ENCODE measurements at regions not wholly inside any gene's neighbourhood (a gene's known extent, or its start where the extent isn't known, plus 50 kb on each side); places are given as distances from the start of the nearest gene placed in this dataset.

DNA sequence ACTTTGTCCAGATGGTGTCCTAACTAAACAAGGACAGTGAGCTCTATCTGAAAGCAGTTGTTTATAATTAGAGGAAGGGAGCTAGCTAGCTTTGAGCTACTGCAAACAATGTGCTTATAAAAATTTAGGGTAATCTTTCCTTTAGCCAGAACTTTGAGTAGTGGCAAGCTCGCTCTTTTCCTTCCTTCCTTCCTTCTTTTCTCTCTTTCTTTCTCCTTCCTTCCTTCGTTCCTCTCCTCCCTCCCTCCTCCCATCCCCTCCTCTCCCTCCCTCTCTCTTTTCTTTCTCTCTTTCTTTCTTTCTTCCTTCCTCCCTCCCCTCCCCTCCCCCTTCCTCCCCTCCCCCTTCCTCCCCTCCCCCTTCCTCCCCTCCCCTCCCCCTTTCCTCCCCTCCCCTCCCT is 520.1 kb downstream of the INHBA start:
- CTCF ChIA-PET: interaction anchor here (1.1 kb wide), 1 partner anchor 11 kb away, joined by 3 read pairs; no protein-coding TSS in a partner anchor
- POLR2A ChIA-PET: no interaction called here

DNA sequence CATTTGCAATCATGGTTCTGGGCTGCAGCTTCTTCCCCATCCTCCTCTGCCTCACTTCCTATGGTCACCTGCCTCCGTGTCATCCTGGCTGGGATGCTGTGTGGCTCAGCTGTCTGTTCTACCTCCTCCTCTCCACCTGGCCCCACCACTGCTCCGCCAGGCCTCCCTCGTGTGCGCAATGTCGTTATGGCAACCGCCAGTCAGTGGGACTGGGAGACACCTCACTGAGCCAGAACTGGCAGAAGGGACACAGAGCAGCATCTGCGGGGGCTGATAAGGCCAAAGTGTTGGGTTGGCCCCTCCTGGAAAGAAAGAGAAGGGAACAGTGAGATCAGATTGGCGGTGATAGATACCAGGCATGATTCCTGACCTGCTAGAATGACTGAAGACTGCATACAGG is 527.5 kb downstream of the INHBA start:
- H2AFZ ChIP-seq (ENCODE audit: low read depth): no peak overlapping the region
- H3K36me3 ChIP-seq (replicated peaks in 1 of 2; ENCODE audit: control insufficient read depth in 1 of 2, insufficient read depth in 2 of 2, low read length in 1 of 2): no peaks in the 10 kb centered on the region
- TF ChIP-seq MAX (IDR thresholded peaks at IDR 0.05; ENCODE audit: low read depth) (no peak), FOXJ3 (CRISPR knock-in tag; IDR thresholded peaks at IDR 0.05) (no peak), YY1 (IDR thresholded peaks at IDR 0.05; ENCODE audit: low read depth) (no peak), IRF3 (IDR thresholded peaks at IDR 0.05; ENCODE audit: low read depth, low read length) (no peak), EP300 (IDR thresholded peaks at IDR 0.05; ENCODE audit: borderline replicate concordance in 1 of 2, low read depth in 1 of 2, low read length in 1 of 2) (no peak)
- no peaks in the 10 kb centered on the region for H3K9me3 ChIP-seq
- H3K9me2 ChIP-seq: no peaks in the 10 kb centered on the region
- no peak overlapping the region for H3K4me3 ChIP-seq (ENCODE audit: low read depth in 2 of 2, low read length in 1 of 2)
- H3K4me2 ChIP-seq: no peak overlapping the region
- no peak overlapping the region for H3K27ac ChIP-seq (ENCODE audit: low read depth in 2 of 2, low read length in 1 of 2)
- H3K4me1 ChIP-seq (ENCODE audit: control insufficient read depth in 1 of 2, insufficient read depth in 2 of 2, low read depth in 1 of 2, low read length in 1 of 2): peaks cover 0 to 3% of the 10 kb centered on the region in 2 experiments; a peak in 1 of 4 replicates
- no peaks in the 10 kb centered on the region for H3K27me3 ChIP-seq (ENCODE audit: insufficient read depth)
- no peaks in the 10 kb centered on the region for H3K79me2 ChIP-seq (ENCODE audit: insufficient read depth)
- WGBS (ENCODE audit: low lambda C conversion rate): 83% methylated on average over 8 of the region's 8 CpGs
- DNase-seq: no peak
- no peaks in the 10 kb centered on the region for H4K20me1 ChIP-seq (ENCODE audit: insufficient read depth)
- ChIA-PET POLR2A (no interaction called here), CTCF (interaction anchor here (0.9 to 2.7 kb wide), 3 partner anchors 9 to 521 kb away, joined by 3 to 14 read pairs (median 3); no protein-coding TSS in a partner anchor)
- peaks cover 6% of the 10 kb centered on the region for H3F3A ChIP-seq (replicated peaks; ENCODE audit: insufficient read depth)
- H3K9ac ChIP-seq: no peak overlapping the region

More for the DNA sequence above, 520.1 kb downstream of the INHBA start:
- Histone ChIP-seq H3K4me2 (no peak overlapping the region), H3K36me3 (replicated peaks in 1 of 2; ENCODE audit: control insufficient read depth in 1 of 2, insufficient read depth in 2 of 2, low read length in 1 of 2) (no peaks in the 10 kb centered on the region), H3K4me1 (ENCODE audit: control insufficient read depth in 1 of 2, insufficient read depth in 2 of 2, low read depth in 1 of 2, low read length in 1 of 2) (no peaks in the 10 kb centered on the region), H3K9me3 (no peaks in the 10 kb centered on the region), H3K27me3 (ENCODE audit: insufficient read depth) (no peaks in the 10 kb centered on the region), H3K9ac (no peak overlapping the region), H2AFZ (ENCODE audit: low read depth) (no peak overlapping the region), H3K79me2 (ENCODE audit: insufficient read depth) (no peaks in the 10 kb centered on the region), H3K27ac (ENCODE audit: low read depth in 2 of 2, low read length in 1 of 2) (no peak overlapping the region), H3K9me2 (no peaks in the 10 kb centered on the region), H3K4me3 (ENCODE audit: low read depth in 2 of 2, low read length in 1 of 2) (no peak overlapping the region), H3F3A (replicated peaks; ENCODE audit: insufficient read depth) (peaks cover 1% of the 10 kb centered on the region), H4K20me1 (ENCODE audit: insufficient read depth) (no peaks in the 10 kb centered on the region)
- DNase-seq: no peak
- WGBS (ENCODE audit: low lambda C conversion rate): 88% methylated on average over 2 of the region's 2 CpGs
- TF ChIP-seq, protein P1, sequence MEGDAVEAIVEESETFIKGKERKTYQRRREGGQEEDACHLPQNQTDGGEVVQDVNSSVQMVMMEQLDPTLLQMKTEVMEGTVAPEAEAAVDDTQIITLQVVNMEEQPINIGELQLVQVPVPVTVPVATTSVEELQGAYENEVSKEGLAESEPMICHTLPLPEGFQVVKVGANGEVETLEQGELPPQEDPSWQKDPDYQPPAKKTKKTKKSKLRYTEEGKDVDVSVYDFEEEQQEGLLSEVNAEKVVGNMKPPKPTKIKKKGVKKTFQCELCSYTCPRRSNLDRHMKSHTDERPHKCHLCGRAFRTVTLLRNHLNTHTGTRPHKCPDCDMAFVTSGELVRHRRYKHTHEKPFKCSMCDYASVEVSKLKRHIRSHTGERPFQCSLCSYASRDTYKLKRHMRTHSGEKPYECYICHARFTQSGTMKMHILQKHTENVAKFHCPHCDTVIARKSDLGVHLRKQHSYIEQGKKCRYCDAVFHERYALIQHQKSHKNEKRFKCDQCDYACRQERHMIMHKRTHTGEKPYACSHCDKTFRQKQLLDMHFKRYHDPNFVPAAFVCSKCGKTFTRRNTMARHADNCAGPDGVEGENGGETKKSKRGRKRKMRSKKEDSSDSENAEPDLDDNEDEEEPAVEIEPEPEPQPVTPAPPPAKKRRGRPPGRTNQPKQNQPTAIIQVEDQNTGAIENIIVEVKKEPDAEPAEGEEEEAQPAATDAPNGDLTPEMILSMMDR (IDR thresholded peaks at IDR 0.05): no peak
- TF ChIP-seq FOXM1 (IDR thresholded peaks at IDR 0.05; ENCODE audit: low read depth): no peak
- TF ChIP-seq EZH2phosphoT487 (IDR thresholded peaks at IDR 0.05; ENCODE audit: borderline replicate concordance, low read depth): no peak
- no peak for TF ChIP-seq RCOR1 (IDR thresholded peaks at IDR 0.05; ENCODE audit: low read length)
- no peak for TF ChIP-seq TAF1 (IDR thresholded peaks at IDR 0.05; ENCODE audit: borderline replicate concordance, low read depth, low read length)
- TF ChIP-seq RFX5 (IDR thresholded peaks at IDR 0.05; ENCODE audit: low read length): no peak
- no peak for TF ChIP-seq MAX (IDR thresholded peaks at IDR 0.05; ENCODE audit: low read depth)

All from SK-N-SH (cell line).